ENCODE measurements at regions not wholly inside any gene's neighbourhood (a gene's known extent, or its start where the extent isn't known, plus 50 kb on each side); places are given as distances from the start of the nearest gene placed in this dataset.

DNA sequence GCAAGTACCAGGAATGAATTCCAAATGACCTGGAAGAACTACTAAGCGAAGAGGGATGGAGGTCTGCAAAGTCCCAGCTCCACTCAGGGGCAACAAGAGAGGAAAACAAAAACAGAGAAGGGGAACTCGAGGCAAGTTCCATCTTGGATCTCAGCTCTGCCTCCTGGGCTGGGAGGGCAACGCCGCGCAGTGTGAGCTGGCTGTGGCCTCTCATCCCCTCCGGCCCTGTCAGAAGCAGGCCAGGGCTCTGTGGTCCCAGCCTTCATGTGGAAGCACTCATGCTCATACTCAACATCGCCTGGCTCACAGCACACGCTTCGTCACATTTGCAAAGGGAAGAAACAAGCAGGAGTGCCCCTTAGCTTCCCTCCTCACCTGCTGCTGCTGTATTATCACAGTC is 627.9 kb upstream of the MGMT start:
- DNase-seq (ENCODE audit: low read depth, low spot score) (no peak), FAIRE-seq (no peak)
- BruUV-seq (replicated peaks): no TSS peak
- H3K79me2 ChIP-seq (ENCODE audit: control insufficient read depth, insufficient read depth, low read length): no peaks in the 10 kb centered on the region
- H3K4me3 ChIP-seq (replicated peaks in 1 of 3; ENCODE audit: insufficient read depth in 1 of 3, low read depth in 1 of 3, low read length in 3 of 3): no peak overlapping the region
- CTCF ChIA-PET: no interaction called here
- TF ChIP-seq MYC (IDR thresholded peaks at IDR 0.05; ENCODE audit: low read depth, low read length): no peak
- TF ChIP-seq EZH2 (IDR thresholded peaks at IDR 0.05; ENCODE audit: borderline replicate concordance, low read depth, low read length, severe bottlenecking): no peak
- TF ChIP-seq FOS (IDR thresholded peaks at IDR 0.05; ENCODE audit: borderline replicate concordance, insufficient read depth, low read length): no peak
- TF ChIP-seq POLR2A (IDR thresholded peaks at IDR 0.05; ENCODE audit: low read depth, low read length): no peak
- no peak for TF ChIP-seq JUN (IDR thresholded peaks at IDR 0.05; ENCODE audit: borderline replicate concordance, insufficient read depth, insufficient read length, low read depth)
- TF ChIP-seq GATA2 (IDR thresholded peaks at IDR 0.05; ENCODE audit: insufficient read depth, insufficient read length, low read depth, low read length): no peak
- TF ChIP-seq, protein P1, sequence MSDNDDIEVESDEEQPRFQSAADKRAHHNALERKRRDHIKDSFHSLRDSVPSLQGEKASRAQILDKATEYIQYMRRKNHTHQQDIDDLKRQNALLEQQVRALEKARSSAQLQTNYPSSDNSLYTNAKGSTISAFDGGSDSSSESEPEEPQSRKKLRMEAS (IDR thresholded peaks at IDR 0.05; ENCODE audit: insufficient read depth, insufficient read length): no peak
- TF ChIP-seq POLR2AphosphoS5 (IDR thresholded peaks at IDR 0.05; ENCODE audit: insufficient read depth, low read depth, low read length): no peak
- TF ChIP-seq, protein P2, sequence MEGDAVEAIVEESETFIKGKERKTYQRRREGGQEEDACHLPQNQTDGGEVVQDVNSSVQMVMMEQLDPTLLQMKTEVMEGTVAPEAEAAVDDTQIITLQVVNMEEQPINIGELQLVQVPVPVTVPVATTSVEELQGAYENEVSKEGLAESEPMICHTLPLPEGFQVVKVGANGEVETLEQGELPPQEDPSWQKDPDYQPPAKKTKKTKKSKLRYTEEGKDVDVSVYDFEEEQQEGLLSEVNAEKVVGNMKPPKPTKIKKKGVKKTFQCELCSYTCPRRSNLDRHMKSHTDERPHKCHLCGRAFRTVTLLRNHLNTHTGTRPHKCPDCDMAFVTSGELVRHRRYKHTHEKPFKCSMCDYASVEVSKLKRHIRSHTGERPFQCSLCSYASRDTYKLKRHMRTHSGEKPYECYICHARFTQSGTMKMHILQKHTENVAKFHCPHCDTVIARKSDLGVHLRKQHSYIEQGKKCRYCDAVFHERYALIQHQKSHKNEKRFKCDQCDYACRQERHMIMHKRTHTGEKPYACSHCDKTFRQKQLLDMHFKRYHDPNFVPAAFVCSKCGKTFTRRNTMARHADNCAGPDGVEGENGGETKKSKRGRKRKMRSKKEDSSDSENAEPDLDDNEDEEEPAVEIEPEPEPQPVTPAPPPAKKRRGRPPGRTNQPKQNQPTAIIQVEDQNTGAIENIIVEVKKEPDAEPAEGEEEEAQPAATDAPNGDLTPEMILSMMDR (IDR thresholded peaks at IDR 0.05; ENCODE audit: extremely low read depth in 1 of 2, insufficient read depth in 1 of 2, low read depth in 1 of 2, low read length in 2 of 2): no peak
- H2AFZ ChIP-seq (ENCODE audit: low read depth, low read length): no peak overlapping the region
- no peaks in the 10 kb centered on the region for H3K9me1 ChIP-seq (replicated peaks; ENCODE audit: control insufficient read depth, extremely low read depth, insufficient read depth, low read length)
- POLR2A ChIA-PET: no interaction called here
- intact Hi-C loops (cut with micrococcal nuclease) (no loop called here), dilution Hi-C loops (cut with MboI; ENCODE audit: extremely low pct_ligation_motif_present, low sequenced_read_pairs) (no loop called here)
- no peaks in the 10 kb centered on the region for H3K9me3 ChIP-seq (replicated peaks; ENCODE audit: control insufficient read depth, insufficient read depth, low read length)
- H3K9ac ChIP-seq (replicated peaks; ENCODE audit: extremely low read depth, insufficient read depth, low read length): no peak overlapping the region
- no peaks in the 10 kb centered on the region for H3K27me3 ChIP-seq (ENCODE audit: control insufficient read depth in 2 of 2, insufficient read depth in 2 of 2, low read length in 2 of 2)
- no peaks in the 10 kb centered on the region for H3K4me1 ChIP-seq (ENCODE audit: control insufficient read depth, extremely low read depth, insufficient read depth, low read length)
- H3K36me3 ChIP-seq (ENCODE audit: control insufficient read depth in 2 of 2, extremely low read depth in 1 of 2, insufficient read depth in 2 of 2, low read length in 2 of 2): no peaks in the 10 kb centered on the region
- H4K20me1 ChIP-seq (replicated peaks; ENCODE audit: control insufficient read depth, extremely low read depth, insufficient read depth, low read length): no peaks in the 10 kb centered on the region
- no peak overlapping the region for H3K27ac ChIP-seq (ENCODE audit: insufficient read depth, low read depth, low read length)
- H3K4me2 ChIP-seq (ENCODE audit: insufficient read depth, low read length): no peak overlapping the region
